IMR-90 (cell line): ENCODE measurements at regions not wholly inside any gene's neighbourhood (a gene's known extent, or its start where the extent isn't known, plus 50 kb on each side); places are given as distances from the start of the nearest gene placed in this dataset.

Experiments
- ATAC-seq: fragments of 200-7000 bp; cut with Tn5 transposase; 2 replicates; pipeline ENCODE4 v1.9.1; 2020; ENCODE audit warnings: low read depth, mild to moderate bottlenecking, moderate library complexity
- BruUV-seq: library from RNA; stranded (reverse); fragments of 400-500 nt; replicated peaks from 2 replicates; lab custom pipeline; 2021; lab: Mats Ljungman, UMichigan
- CTCF ChIA-PET: fragments of 300-600 bp; formaldehyde crosslinking; extraction: SDS; loops from one replicate; lab custom pipeline; 2021; ENCODE audit warnings: antibody characterized with exemption; lab: Yijun Ruan, JAX
- POLR2A ChIA-PET: fragments of 300-600 bp; sonication (Branson Sonifier 250); formaldehyde crosslinking; loops from one replicate; lab custom pipeline; 2022; ENCODE audit warnings: antibody characterized with exemption; ENCODE audit not compliant: unreplicated experiment; lab: Charles Lee
- DNase-seq: peaks from one replicate; pipeline ENCODE4 v3.0.0; 2013
- H2AFZ ChIP-seq: replicated peaks from 2 replicates; pipeline ENCODE3; 2013; ENCODE audit warnings: low read length, mild to moderate bottlenecking; ENCODE audit not compliant: poor library complexity
- H2AK5ac ChIP-seq: 2 replicates; pipeline ENCODE4 v1.6.1; 2013; ENCODE audit warnings: low read depth, low read length, inconsistent platforms
- H2AK9ac ChIP-seq: replicated peaks from 2 replicates; pipeline ENCODE3; 2013; ENCODE audit warnings: mild to moderate bottlenecking, low read depth, low read length, moderate library complexity; ENCODE audit not compliant: poor library complexity
- H2BK120ac ChIP-seq: 2 replicates; pipeline ENCODE4 v1.6.1; 2013; ENCODE audit warnings: low read depth, low read length, inconsistent platforms
- H2BK15ac ChIP-seq: 3 replicates; pipeline ENCODE4 v1.6.1; 2013; ENCODE audit warnings: low read depth, low read length, inconsistent platforms
- H2BK20ac ChIP-seq: 2 replicates; pipeline ENCODE4 v1.6.1; 2013; ENCODE audit warnings: low read depth, mild to moderate bottlenecking, inconsistent platforms, low read length, moderate library complexity
- H2BK5ac ChIP-seq: 2 replicates; pipeline ENCODE4 v1.6.1; 2013; ENCODE audit warnings: mild to moderate bottlenecking, low read depth, low read length, inconsistent platforms; ENCODE audit not compliant: poor library complexity, severe bottlenecking
- H3K14ac ChIP-seq: replicated peaks from 2 replicates; pipeline ENCODE4 v1.6.1; 2013; ENCODE audit warnings: low read depth, low read length, inconsistent platforms
- H3K18ac ChIP-seq: 2 replicates; pipeline ENCODE4 v1.6.1; 2013; ENCODE audit warnings: low read depth, low read length, control low read depth
- H3K23ac ChIP-seq: 2 replicates; pipeline ENCODE4 v1.6.1; 2013; ENCODE audit warnings: low read depth, low read length, inconsistent platforms
- H3K27ac ChIP-seq: 2 replicates; pipeline ENCODE4 v1.5.1; 2013; ENCODE audit warnings: mild to moderate bottlenecking, control low read depth, low read length; ENCODE audit not compliant: insufficient read depth
- H3K27me3 ChIP-seq: 2 replicates; pipeline ENCODE4 v1.6.1; 2013; ENCODE audit warnings: low read length; ENCODE audit not compliant: control insufficient read depth, insufficient read depth
- H3K36me3 ChIP-seq: 2 replicates; pipeline ENCODE4 v1.6.1; 2013; ENCODE audit warnings: low read length, mixed read lengths; ENCODE audit not compliant: control insufficient read depth, insufficient read depth
- H3K4ac ChIP-seq: 2 replicates; pipeline ENCODE4 v1.6.1; 2013; ENCODE audit warnings: low read depth, low read length, inconsistent platforms
- H3K4me1 ChIP-seq: 2 replicates; pipeline ENCODE4 v1.6.1; 2013; ENCODE audit warnings: low read length, mixed read lengths; ENCODE audit not compliant: control insufficient read depth, insufficient read depth
- H3K4me2 ChIP-seq: 2 replicates; pipeline ENCODE4 v1.6.1; 2013; ENCODE audit warnings: low read depth, mild to moderate bottlenecking, control low read depth, low read length, moderate library complexity
- H3K4me3 ChIP-seq: 2 replicates; pipeline ENCODE4 v1.5.1; 2013; ENCODE audit warnings: low read depth, mild to moderate bottlenecking, control low read depth, low read length, moderate library complexity; ENCODE audit not compliant: insufficient read depth
- H3K56ac ChIP-seq: 2 replicates; pipeline ENCODE4 v1.6.1; 2013; ENCODE audit warnings: low read length, inconsistent platforms; ENCODE audit not compliant: insufficient read depth; ENCODE audit errors: extremely low read depth
- H3K79me1 ChIP-seq, 2 experiments: 2 replicates each; pipeline ENCODE4 v1.6.1; 2013; ENCODE audit warnings: low read length in 2 of 2, inconsistent platforms in 1 of 2, low read depth in 1 of 2
- H3K9ac ChIP-seq: 2 replicates; pipeline ENCODE4 v1.6.1; 2013; ENCODE audit warnings: low read depth, low read length, control low read depth
- H3K9me1 ChIP-seq: 2 replicates; pipeline ENCODE4 v1.6.1; 2013; ENCODE audit warnings: low read length, inconsistent platforms; ENCODE audit not compliant: insufficient read depth
- H3K9me3 ChIP-seq: 2 replicates; pipeline ENCODE4 v1.6.1; 2013; ENCODE audit warnings: low read length; ENCODE audit not compliant: control insufficient read depth, insufficient read depth
- H4K20me1 ChIP-seq: 2 replicates; pipeline ENCODE4 v1.6.1; 2013; ENCODE audit warnings: low read length, inconsistent platforms; ENCODE audit not compliant: insufficient read depth
- H4K5ac ChIP-seq: 2 replicates; pipeline ENCODE4 v1.6.1; 2013; ENCODE audit warnings: mild to moderate bottlenecking, low read depth, low read length, control low read depth
- H4K8ac ChIP-seq, 2 experiments: 2 replicates each; pipeline ENCODE4 v1.6.1; 2013; ENCODE audit warnings: low read depth in 2 of 2, low read length in 2 of 2, control low read depth in 1 of 2, inconsistent platforms in 1 of 2
- H4K91ac ChIP-seq: 2 replicates; pipeline ENCODE4 v1.6.1; 2013; ENCODE audit warnings: low read depth, low read length, inconsistent platforms; ENCODE audit not compliant: insufficient read depth
- BHLHE40 ChIP-seq: fragments of 150-350 bp; IDR thresholded peaks from 2 replicates; pipeline ENCODE4 v1.6.1; 2016; ENCODE audit warnings: mild to moderate bottlenecking, low read depth, low read length
- CEBPB ChIP-seq: IDR thresholded peaks from 2 replicates; pipeline ENCODE4 v1.6.1; 2012; ENCODE audit warnings: low read depth, low read length, improper control_type of control experiment
- CHD1 ChIP-seq: IDR thresholded peaks from 2 replicates; pipeline ENCODE4 v1.6.1; 2012; ENCODE audit warnings: low read depth, low read length, improper control_type of control experiment
- FOS ChIP-seq: fragments of 150-350 bp; IDR thresholded peaks from 2 replicates; pipeline ENCODE4 v1.6.1; 2016; ENCODE audit warnings: low read depth, low read length
- MAFK ChIP-seq: IDR thresholded peaks from 2 replicates; pipeline ENCODE4 v1.6.1; 2012; ENCODE audit warnings: low read depth, low read length, improper control_type of control experiment
- MAZ ChIP-seq: IDR thresholded peaks from 2 replicates; pipeline ENCODE4 v1.6.1; 2012; ENCODE audit warnings: low read depth, mild to moderate bottlenecking, low read length, improper control_type of control experiment, moderate library complexity, borderline replicate concordance
- MXI1 ChIP-seq: IDR thresholded peaks from 2 replicates; pipeline ENCODE4 v1.6.1; 2012; ENCODE audit warnings: low read depth, mild to moderate bottlenecking, low read length, moderate library complexity, borderline replicate concordance
- NFE2L2 ChIP-seq: fragments of 150-350 bp; IDR thresholded peaks from 2 replicates; pipeline ENCODE4 v1.6.1; 2016; ENCODE audit warnings: low read depth, mild to moderate bottlenecking, low read length
- POLR2A ChIP-seq: IDR thresholded peaks from 2 replicates; pipeline ENCODE4 v1.6.1; 2012; ENCODE audit warnings: mild to moderate bottlenecking, low read depth, low read length
- RAD21 ChIP-seq: IDR thresholded peaks from 2 replicates; pipeline ENCODE4 v1.6.1; 2012; ENCODE audit warnings: low read length, improper control_type of control experiment
- RCOR1 ChIP-seq: IDR thresholded peaks from 2 replicates; pipeline ENCODE4 v1.6.1; 2012; ENCODE audit warnings: mild to moderate bottlenecking, low read length, improper control_type of control experiment; ENCODE audit not compliant: insufficient replicate concordance
- RFX5 ChIP-seq: IDR thresholded peaks from 2 replicates; pipeline ENCODE4 v1.8.0; 2012; ENCODE audit warnings: low read depth, mild to moderate bottlenecking, low read length, moderate library complexity
- SMC3 ChIP-seq: fragments of 150-350 bp; IDR thresholded peaks from 2 replicates; pipeline ENCODE4 v1.6.1; 2016; ENCODE audit warnings: low read depth, mild to moderate bottlenecking, antibody characterized with exemption, low read length, moderate library complexity
- WGBS, 2 experiments: methylation state at CpG; one replicate each; pipeline versions ENCODE4 v1.1.5 to v1.1.7; 2013; ENCODE audit warnings: missing lambda C conversion rate in 2 of 2; ENCODE audit not compliant: insufficient read length in 1 of 2; ENCODE audit errors: extremely low coverage in 2 of 2; 5-methylcytosine and 5-hydroxymethylcytosine counted together
- dilution Hi-C: fragments of 300-500 bp; cut with HindIII; formaldehyde crosslinking; loops from one replicate; pipeline ENCODE4 v1.14.3; 2018; ENCODE audit warnings: low sequenced_read_pairs; ENCODE audit not compliant: unreplicated experiment
- in situ Hi-C: fragments of 300-500 bp; cut with MboI; formaldehyde crosslinking; loops from 3 replicates; pipeline ENCODE4 v1.14.3; 2019; ENCODE audit warnings: low sequenced_read_pairs, inconsistent platforms, mixed read lengths
- intact Hi-C: fragments of 100-400 bp; cut with micrococcal nuclease; formaldehyde crosslinking; loops from 2 replicates; pipeline ENCODE4 v1.10.0; 2022
- TF ChIP-seq, protein P1 (sequence below): fragments of 150-350 bp; IDR thresholded peaks from 2 replicates; pipeline ENCODE4 v1.6.1; 2016; ENCODE audit warnings: low read depth, mild to moderate bottlenecking, low read length, moderate library complexity, borderline replicate concordance
- TF ChIP-seq, protein P2 (sequence below): conservative IDR thresholded peaks from 2 replicates; pipeline ENCODE4 v1.5.1; 2012; ENCODE audit warnings: mild to moderate bottlenecking, low read depth, low read length, improper control_type of control experiment

- no peaks in the 10 kb centered on the region for H3K79me1 ChIP-seq
- peak overlapping the region; percentile 91 for H2BK120ac ChIP-seq
- peak overlapping the region; percentile 8; the same call in 1 of the 2 replicates for H3K4me3 ChIP-seq
- H3K9ac ChIP-seq = peak overlapping the region; percentile 60; the same call in 1 of the 2 replicates
- ChIA-PET POLR2A (interaction anchor here (1.7 kb wide), 1 partner anchor 18 kb away, joined by 4 read pairs; no protein-coding TSS in a partner anchor), CTCF (no interaction called here)
- peak overlapping the region; percentile 67 for H4K5ac ChIP-seq
- WGBS, 2 experiments = no CpG with 5 or more reads among the region's 6 CpGs
- peak overlapping the region; percentile 73; the same call in 1 of the 2 replicates for H3K23ac ChIP-seq
- H3K27ac ChIP-seq = peak overlapping the region; percentile 90
- intact Hi-C loops = loop anchor here (5.0 kb wide), 1 partner anchor 53 kb away; no protein-coding TSS in a partner anchor
- peak overlapping the region; percentile 77 for H4K91ac ChIP-seq
- peak overlapping the region; percentile 90 for H3K4ac ChIP-seq
- H3K27me3 ChIP-seq = no peaks in the 10 kb centered on the region
- dilution Hi-C loops = no loop called here
- peak overlapping the region; percentile 48; the same call in 2 of the 3 replicates for H2BK15ac ChIP-seq
- 0 out of 2 replicates have a peak overlapping the region, but pooled peaks have one; percentile 5 for H2AK5ac ChIP-seq
- H2AFZ ChIP-seq = peak overlapping the region; percentile 67
- H3K9me1 ChIP-seq = no peaks in the 10 kb centered on the region; the same call in 1 of the 2 replicates
- peak overlapping the region; percentile 97 for H2BK5ac ChIP-seq
- ATAC-seq (peak; percentile 76), DNase-seq (peak; percentile 92)
- peak overlapping the region; percentile 13 for H3K14ac ChIP-seq
- H3K9me3 ChIP-seq = no peaks in the 10 kb centered on the region
- in situ Hi-C loops = no loop called here
- H2BK20ac ChIP-seq = peak overlapping the region; percentile 90; the same call in 1 of the 2 replicates
- peak overlapping the region; percentile 94 for H3K18ac ChIP-seq
- no peaks in the 10 kb centered on the region for H3K36me3 ChIP-seq
- H4K8ac ChIP-seq = peak overlapping the region; percentile 18 to 84
- peaks cover 9% of the 10 kb centered on the region for H3K4me1 ChIP-seq
- no peaks in the 10 kb centered on the region for H4K20me1 ChIP-seq
- no peak overlapping the region for H2AK9ac ChIP-seq
- BruUV-seq = no TSS peak
- H3K4me2 ChIP-seq = peak overlapping the region; percentile 63
- H3K56ac ChIP-seq = peak overlapping the region; percentile 72
- no peak for TF ChIP-seq SMC3
- TF ChIP-seq RFX5 = no peak
- no peak for TF ChIP-seq NFE2L2
- peak; percentile 64; the same call in 1 of the 2 replicates for TF ChIP-seq FOS
- TF ChIP-seq POLR2A = peak; percentile 38; the same call in 1 of the 2 replicates
- TF ChIP-seq, protein P1, sequence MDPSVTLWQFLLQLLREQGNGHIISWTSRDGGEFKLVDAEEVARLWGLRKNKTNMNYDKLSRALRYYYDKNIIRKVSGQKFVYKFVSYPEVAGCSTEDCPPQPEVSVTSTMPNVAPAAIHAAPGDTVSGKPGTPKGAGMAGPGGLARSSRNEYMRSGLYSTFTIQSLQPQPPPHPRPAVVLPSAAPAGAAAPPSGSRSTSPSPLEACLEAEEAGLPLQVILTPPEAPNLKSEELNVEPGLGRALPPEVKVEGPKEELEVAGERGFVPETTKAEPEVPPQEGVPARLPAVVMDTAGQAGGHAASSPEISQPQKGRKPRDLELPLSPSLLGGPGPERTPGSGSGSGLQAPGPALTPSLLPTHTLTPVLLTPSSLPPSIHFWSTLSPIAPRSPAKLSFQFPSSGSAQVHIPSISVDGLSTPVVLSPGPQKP = no peak
- no peak for TF ChIP-seq MAFK
- no peak for TF ChIP-seq RCOR1
- TF ChIP-seq, protein P2, sequence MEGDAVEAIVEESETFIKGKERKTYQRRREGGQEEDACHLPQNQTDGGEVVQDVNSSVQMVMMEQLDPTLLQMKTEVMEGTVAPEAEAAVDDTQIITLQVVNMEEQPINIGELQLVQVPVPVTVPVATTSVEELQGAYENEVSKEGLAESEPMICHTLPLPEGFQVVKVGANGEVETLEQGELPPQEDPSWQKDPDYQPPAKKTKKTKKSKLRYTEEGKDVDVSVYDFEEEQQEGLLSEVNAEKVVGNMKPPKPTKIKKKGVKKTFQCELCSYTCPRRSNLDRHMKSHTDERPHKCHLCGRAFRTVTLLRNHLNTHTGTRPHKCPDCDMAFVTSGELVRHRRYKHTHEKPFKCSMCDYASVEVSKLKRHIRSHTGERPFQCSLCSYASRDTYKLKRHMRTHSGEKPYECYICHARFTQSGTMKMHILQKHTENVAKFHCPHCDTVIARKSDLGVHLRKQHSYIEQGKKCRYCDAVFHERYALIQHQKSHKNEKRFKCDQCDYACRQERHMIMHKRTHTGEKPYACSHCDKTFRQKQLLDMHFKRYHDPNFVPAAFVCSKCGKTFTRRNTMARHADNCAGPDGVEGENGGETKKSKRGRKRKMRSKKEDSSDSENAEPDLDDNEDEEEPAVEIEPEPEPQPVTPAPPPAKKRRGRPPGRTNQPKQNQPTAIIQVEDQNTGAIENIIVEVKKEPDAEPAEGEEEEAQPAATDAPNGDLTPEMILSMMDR = no peak
- TF ChIP-seq MAZ = no peak
- TF ChIP-seq CHD1 = no peak; the same call in 1 of the 2 replicates
- TF ChIP-seq MXI1 = no peak
- TF ChIP-seq BHLHE40 = peak; percentile 92
- peak; percentile 65 for TF ChIP-seq CEBPB
- TF ChIP-seq RAD21 = no peak
Observed at GRCh38 chr14:38143659-38144505, 63.8 kb upstream of the SSTR1 start.
